Tongue (tissue), 1 donor: ENCODE measurements at regions not wholly inside any gene's neighbourhood (a gene's known extent, or its start where the extent isn't known, plus 50 kb on each side); places are given as distances from the start of the nearest gene placed in this dataset.
"Not testable (repeated sequence)": the region's sequence is repeated elsewhere in the genome, so short reads cannot be mapped to it uniquely, and the experiment has no call there.

Experiments used
- DNase-seq: peaks from one replicate; pipeline ENCODE4 v3.0.0-alpha.2; 2015

GRCh38 chrX:84611843-84612636 lies 109.8 kb upstream of the HDX start:
- no peak for DNase-seq

- no peak for DNase-seq
Measured at GRCh38 chrX:84634201-84634782, 132.0 kb upstream of the HDX start.

- peak; percentile 0 for DNase-seq
Measured at GRCh38 chrX:84666086-84666485, 163.8 kb upstream of the HDX start.

GRCh38 chrX:84690228-84690627 lies 188.0 kb upstream of the HDX start:
- no peak for DNase-seq

GRCh38 chrX:84709987-84710386 lies 207.7 kb upstream of the HDX start:
- DNase-seq = no peak

- no peak for DNase-seq
Measured at GRCh38 chrX:84710611-84711010, 208.4 kb upstream of the HDX start.

- DNase-seq = no peak
Measured at GRCh38 chrX:84712621-84713020, 210.4 kb upstream of the HDX start.

- DNase-seq = no peak
Measured at GRCh38 chrX:84715315-84715714, 213.1 kb upstream of the HDX start.

GRCh38 chrX:84717343-84717742 lies 215.1 kb upstream of the HDX start:
- DNase-seq = no peak

GRCh38 chrX:84721416-84721815 lies 219.2 kb upstream of the HDX start:
- no peak for DNase-seq

- DNase-seq = no peak
Measured at GRCh38 chrX:84724576-84724975, 222.3 kb upstream of the HDX start.

- DNase-seq = no peak
Measured at GRCh38 chrX:84729408-84729807, 227.2 kb upstream of the HDX start.

- DNase-seq = peak; percentile 13
Measured at GRCh38 chrX:84729809-84730208, 227.6 kb upstream of the HDX start.

- DNase-seq = no peak
Measured at GRCh38 chrX:84735025-84735424, 232.8 kb upstream of the HDX start.

- no peak for DNase-seq
Measured at GRCh38 chrX:84737471-84737871, 235.2 kb upstream of the HDX start.

GRCh38 chrX:84747516-84747915 lies 245.3 kb upstream of the HDX start:
- no peak for DNase-seq

GRCh38 chrX:84748965-84749656 lies 246.9 kb upstream of the HDX start:
- no peak for DNase-seq

- DNase-seq = no peak
Measured at GRCh38 chrX:84760560-84760959, 243.1 kb upstream of the APOOL start.

- DNase-seq = no peak
Measured at GRCh38 chrX:84796321-84796720, 207.4 kb upstream of the APOOL start.

GRCh38 chrX:84830836-84831235 lies 172.8 kb upstream of the APOOL start:
- DNase-seq = peak; percentile 0

GRCh38 chrX:84846541-84846940 lies 157.1 kb upstream of the APOOL start:
- not testable (repeated sequence) for DNase-seq

GRCh38 chrX:84851183-84851582 lies 152.5 kb upstream of the APOOL start:
- DNase-seq = not testable (repeated sequence)

GRCh38 chrX:84856791-84857190 lies 146.9 kb upstream of the APOOL start:
- DNase-seq = not testable (repeated sequence)

- DNase-seq = not testable (repeated sequence)
Measured at GRCh38 chrX:84858771-84859170, 144.9 kb upstream of the APOOL start.
